IPS DF 4.7 (cell line): ENCODE measurements at regions not wholly inside any gene's neighbourhood (a gene's known extent, or its start where the extent isn't known, plus 50 kb on each side); places are given as distances from the start of the nearest gene placed in this dataset.
"Not testable (repeated sequence)": the region's sequence is repeated elsewhere in the genome, so short reads cannot be mapped to it uniquely, and the experiment has no call there.

Source experiments
- DNase-seq: peaks from one replicate; pipeline ENCODE4 v3.0.0-alpha.2; 2013; ENCODE audit warnings: low spot score; ENCODE audit errors: extremely low read depth

- DNase-seq: not testable (repeated sequence)
These were observed 150.2 kb upstream of the PRSS12 start for GRCh38 chr4:118502967-118503366.

DNA sequence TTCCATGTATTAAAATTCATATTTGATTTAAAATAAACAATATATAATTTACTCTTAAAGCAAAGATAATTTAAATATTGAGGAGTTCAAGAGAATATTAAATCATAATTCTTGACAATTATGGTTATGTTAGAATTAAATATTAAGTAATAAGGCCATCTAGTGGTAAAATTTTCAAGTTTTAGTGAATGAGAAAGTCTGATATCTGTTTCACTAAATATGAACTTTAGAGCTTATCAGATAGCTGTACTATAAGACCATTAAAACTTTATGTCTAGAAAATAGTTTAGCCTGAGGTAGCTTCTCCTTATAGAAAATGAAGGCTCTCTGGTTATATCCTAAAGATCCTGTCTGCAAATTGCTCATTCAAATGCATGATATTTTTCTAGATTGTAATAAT, 152.1 kb upstream of the PRSS12 start:
- DNase-seq: not testable (repeated sequence)

GRCh38 chr4:118505491-118505890, 152.7 kb upstream of the PRSS12 start:
- DNase-seq: not testable (repeated sequence)

GRCh38 chr4:118512870-118513269, 160.1 kb upstream of the PRSS12 start:
- DNase-seq: not testable (repeated sequence)

DNA sequence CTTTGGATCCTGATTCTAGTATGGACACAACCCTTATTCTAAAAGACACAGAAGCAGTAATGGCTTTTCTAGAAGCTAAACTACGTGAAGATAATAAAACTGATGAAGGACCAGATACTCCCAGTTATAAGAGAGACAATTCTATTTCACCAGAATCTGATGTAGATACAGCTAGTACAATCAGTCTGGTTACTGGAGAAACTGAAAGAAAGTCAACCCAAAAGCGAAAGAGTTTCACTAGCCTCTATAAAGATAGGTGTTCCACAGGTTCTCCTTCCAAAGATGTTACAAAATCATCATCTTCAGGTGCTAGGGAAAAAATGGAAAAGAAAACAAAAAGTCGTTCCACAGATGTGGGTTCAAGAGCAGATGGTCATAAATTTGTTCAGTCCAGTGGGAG, 161.5 kb upstream of the PRSS12 start:
- not testable (repeated sequence) for DNase-seq

DNA sequence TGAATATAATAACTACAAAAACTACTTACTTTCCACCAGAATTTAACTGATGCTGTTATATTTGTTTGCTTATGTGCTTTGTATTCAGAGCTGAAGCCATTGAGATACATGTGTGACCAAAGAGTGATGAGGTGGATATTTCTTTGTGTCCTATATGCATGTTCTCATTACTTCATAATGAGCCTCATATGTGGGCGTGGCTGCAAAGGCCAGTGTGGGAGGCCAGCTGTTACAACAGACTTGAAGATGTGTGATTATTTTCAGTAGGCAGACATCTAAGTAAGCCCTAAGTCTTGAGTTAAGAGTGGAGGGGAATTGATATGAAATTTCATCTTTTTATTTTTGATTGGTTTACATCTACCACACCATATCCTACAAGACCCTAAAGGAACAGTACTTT, 163.3 kb upstream of the PRSS12 start:
- not testable (repeated sequence) for DNase-seq

DNA sequence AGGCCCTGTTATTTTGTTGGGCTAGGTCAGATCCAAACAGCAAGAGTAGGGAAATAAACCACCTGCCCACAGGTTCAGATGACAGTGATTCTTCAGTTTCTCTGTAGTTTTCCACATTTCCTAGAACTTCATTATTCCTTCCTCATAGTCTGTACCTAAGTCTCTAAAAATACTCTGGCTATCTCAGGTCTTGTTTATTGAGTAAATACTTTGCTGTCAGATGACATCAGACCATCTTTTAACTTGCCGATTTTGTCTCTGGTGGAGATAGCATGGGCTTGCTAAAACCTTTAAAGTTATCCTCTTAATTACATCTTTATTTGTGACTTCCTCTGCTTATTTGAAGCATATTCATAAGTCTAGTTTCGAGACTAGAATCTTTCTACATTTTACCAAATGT, 155.1 kb upstream of the METTL14 start:
- not testable (repeated sequence) for DNase-seq

DNA sequence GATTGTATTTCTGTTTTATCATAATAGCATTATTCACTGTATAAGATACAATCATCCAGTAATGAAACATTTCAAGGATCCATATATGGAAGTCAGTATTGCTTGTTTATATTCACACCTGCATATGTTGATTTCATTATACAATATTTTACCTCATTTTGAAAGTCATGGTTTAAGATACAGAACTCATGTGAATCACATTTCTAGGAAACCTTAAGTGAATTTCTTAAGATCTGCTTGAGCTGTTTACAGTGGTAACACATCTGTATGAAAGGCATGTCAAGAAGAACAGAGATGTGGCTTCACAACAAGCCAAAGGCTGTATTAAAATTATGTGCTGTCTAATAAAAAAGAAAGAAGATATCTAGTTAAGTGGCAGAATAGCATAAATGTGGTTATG, 153.2 kb upstream of the METTL14 start:
- DNase-seq: not testable (repeated sequence)

GRCh38 chr4:118535788-118536187, 149.4 kb upstream of the METTL14 start:
- DNase-seq: not testable (repeated sequence)

DNA sequence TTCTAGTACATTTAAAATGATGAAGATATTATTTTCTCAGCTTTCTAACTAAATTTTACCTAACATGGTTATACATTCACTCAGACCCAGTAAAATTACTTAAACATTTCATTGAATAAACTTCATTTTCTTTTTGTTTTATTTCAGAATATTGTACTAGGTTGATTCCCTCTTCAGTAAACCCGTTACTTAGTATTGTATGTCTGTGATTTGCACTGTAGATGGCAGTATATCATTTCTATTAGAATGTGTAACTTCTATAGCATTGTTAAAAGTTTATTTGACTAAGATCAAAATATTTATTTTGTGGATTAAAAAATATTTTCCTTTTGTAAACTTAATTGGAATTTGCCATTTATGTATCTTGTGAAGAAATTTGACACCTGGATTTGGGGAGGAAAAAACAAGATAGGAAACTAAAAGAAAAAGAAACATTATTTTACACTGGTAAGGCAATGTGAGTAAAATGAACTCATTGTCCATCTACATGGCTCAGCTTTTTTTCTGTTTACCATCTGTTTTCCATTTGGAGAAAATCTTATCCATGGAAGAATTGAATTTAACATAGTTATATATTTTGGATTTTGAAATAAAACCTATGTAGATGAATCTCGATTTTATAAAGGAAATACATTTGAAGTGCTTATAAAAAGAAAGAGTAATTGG, 145.6 kb upstream of the METTL14 start:
- not testable (repeated sequence) for DNase-seq

- not testable (repeated sequence) for DNase-seq
These were observed 128.6 kb upstream of the METTL14 start for GRCh38 chr4:118556576-118556975.

DNA sequence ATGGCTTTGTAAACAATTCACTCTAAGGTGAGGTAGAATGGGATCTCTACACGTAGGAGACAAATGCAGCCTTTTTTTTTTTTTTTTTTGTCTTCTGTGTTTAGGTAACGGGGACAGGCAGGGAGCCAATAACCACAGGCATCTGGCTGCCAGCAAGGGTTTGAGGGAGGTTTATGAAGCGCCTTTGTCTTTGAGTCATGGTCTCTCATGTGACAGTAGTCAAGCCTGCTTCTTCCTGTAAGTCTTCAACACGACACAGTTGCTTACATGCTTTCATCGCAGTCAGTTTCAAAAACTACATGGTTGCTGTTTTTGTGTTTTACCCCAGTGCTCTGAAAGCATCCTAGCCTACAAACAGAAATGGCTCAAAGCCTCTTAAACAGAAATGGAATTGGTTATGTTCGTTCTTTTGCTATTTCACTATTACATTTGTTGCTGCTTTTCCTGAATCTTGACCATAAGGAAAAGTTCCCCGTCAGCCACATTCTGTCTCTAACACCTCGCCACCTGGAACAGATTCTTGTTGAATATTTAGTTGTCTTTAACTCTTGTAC, 127.8 kb upstream of the METTL14 start:
- DNase-seq: no peak

DNA sequence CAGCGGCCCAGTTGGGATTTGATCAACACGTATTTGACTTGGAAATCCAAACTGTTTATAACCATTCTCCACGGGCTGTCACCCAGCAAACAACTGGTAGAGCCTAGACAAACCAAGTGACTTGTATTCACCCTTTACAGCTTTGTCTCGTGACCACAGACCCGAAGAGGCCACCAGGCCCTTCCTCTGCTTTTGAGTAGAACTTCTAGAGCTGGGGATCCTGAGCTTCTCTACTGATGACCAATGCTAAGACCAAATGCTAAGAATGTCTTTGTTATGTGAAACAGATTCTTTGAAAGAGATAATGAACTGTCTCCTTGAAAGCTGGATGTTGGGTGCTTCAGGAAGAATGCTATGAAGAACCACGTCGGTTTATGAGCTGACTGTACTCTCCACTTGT, 127.0 kb upstream of the METTL14 start:
- not testable (repeated sequence) for DNase-seq

GRCh38 chr4:118561559-118561958, 123.6 kb upstream of the METTL14 start:
- DNase-seq: not testable (repeated sequence)

- peak; percentile 11 for DNase-seq
These were observed 119.1 kb upstream of the METTL14 start for GRCh38 chr4:118566003-118566513.

DNA sequence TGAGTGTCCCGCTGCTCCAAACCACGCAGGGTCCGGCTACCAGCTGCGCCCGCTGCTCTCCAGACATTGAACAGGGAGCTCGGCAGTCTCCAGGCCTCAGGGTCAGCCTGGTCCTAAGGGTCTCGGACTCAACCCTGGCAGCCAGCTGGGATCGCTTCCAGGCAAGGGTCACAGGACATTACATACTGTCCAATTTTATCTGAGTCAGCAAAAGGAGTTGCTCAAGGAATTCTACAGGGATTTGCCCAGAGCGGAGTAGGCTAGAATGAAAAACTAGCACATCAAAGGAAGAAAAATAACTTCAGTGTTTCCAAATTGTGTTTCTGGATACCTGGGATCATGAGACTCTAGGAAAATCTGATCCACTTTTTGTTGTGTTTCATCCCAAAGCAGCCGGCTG, 112.2 kb upstream of the METTL14 start:
- not testable (repeated sequence) for DNase-seq

GRCh38 chr4:118574251-118574913, 110.8 kb upstream of the METTL14 start:
- not testable (repeated sequence) for DNase-seq

DNA sequence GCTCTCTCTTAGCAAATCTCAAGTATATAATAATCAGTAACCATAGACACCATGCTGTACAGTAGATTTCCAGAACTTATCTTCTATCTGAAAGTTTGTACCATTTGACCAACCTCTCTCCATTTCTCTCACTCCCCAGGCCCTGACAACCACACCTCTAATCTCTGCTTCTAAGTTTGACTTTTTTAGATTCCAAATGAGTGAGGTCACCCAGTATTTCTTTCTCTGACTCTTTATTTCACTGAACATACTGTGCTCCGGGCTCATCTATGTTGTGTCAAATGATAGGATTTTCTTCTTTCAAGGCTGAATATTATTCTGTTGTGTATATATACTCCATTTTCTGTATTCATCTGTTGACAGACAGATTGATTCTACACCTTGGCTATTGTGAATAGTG, 110.1 kb upstream of the METTL14 start:
- not testable (repeated sequence) for DNase-seq

DNA sequence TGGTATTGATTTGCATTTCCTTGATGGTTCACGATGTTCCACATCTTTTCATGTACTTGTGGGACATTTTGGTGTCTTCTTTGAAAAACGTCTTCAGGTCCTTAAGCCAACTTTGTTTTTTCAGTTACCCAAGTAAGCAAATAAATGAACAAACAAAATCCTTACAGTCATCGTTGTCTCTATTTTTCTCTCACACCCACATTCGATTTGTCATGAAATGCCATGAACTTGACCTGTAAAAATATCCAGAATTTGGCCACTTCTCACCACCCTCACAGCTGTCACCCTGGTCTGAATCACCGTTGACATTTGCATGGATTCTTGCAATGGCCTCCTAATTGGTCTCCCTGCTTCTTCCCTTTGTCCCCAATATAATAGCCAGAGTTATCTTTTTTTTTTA, 109.5 kb upstream of the METTL14 start:
- DNase-seq: not testable (repeated sequence)

- not testable (repeated sequence) for DNase-seq
These were observed 108.4 kb upstream of the METTL14 start for GRCh38 chr4:118576709-118577219.

- no peak for DNase-seq
These were observed 100.2 kb upstream of the METTL14 start for GRCh38 chr4:118585015-118585414.

- DNase-seq: no peak
These were observed 98.8 kb upstream of the METTL14 start for GRCh38 chr4:118586357-118586790.
